ENCODE measurements at regions not wholly inside any gene's neighbourhood (a gene's known extent, or its start where the extent isn't known, plus 50 kb on each side); places are given as distances from the start of the nearest gene placed in this dataset.

DNA sequence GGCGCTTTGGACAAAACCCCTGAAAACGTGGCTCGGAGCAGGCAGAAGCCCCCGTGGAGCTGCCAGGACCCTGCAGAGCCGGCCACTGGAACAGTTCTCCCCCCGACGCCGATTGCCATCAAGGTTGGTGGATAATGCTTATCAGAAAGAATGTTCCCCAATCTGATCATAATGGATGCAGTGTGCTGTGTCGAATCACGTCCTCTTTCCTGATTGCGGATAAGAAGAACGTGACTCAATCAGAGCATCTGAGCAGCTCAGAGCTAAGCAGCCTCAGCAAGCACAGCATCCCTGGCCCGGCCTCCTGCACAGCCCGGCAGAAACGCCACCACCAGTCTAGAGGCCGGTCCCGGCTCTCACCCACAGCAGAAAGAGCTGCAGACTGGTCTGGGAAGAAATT is 488.0 kb downstream of the EIPR1 start:
- Mint-ChIP-seq H3K27me3 (ENCODE audit: insufficient read depth) (no peaks in the 10 kb centered on the region), H3K27ac (no peak overlapping the region), H3K36me3 (ENCODE audit: low read depth) (no peaks in the 10 kb centered on the region), H3K4me3 (no peak overlapping the region), H3K9me3 (no peaks in the 10 kb centered on the region), H3K4me1 (no peaks in the 10 kb centered on the region)
- Histone ChIP-seq H3K27ac (ENCODE audit: low read depth, low read length) (no peak overlapping the region), H3K36me3 (ENCODE audit: control insufficient read depth, insufficient read depth, low read length) (no peaks in the 10 kb centered on the region), H3K4me1 (ENCODE audit: control insufficient read depth, insufficient read depth, low read length) (no peaks in the 10 kb centered on the region), H3K27me3 (ENCODE audit: control insufficient read depth, insufficient read depth, low read length, poor library complexity, severe bottlenecking) (no peaks in the 10 kb centered on the region), H3K9ac (ENCODE audit: extremely low read depth, low read length, poor library complexity, severe bottlenecking) (no peak overlapping the region), H3K9me3 (ENCODE audit: control insufficient read depth, low read length) (no peaks in the 10 kb centered on the region), H3K4me3 (ENCODE audit: low read length) (no peak overlapping the region)
- TF ChIP-seq, protein P1, sequence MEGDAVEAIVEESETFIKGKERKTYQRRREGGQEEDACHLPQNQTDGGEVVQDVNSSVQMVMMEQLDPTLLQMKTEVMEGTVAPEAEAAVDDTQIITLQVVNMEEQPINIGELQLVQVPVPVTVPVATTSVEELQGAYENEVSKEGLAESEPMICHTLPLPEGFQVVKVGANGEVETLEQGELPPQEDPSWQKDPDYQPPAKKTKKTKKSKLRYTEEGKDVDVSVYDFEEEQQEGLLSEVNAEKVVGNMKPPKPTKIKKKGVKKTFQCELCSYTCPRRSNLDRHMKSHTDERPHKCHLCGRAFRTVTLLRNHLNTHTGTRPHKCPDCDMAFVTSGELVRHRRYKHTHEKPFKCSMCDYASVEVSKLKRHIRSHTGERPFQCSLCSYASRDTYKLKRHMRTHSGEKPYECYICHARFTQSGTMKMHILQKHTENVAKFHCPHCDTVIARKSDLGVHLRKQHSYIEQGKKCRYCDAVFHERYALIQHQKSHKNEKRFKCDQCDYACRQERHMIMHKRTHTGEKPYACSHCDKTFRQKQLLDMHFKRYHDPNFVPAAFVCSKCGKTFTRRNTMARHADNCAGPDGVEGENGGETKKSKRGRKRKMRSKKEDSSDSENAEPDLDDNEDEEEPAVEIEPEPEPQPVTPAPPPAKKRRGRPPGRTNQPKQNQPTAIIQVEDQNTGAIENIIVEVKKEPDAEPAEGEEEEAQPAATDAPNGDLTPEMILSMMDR (conservative IDR thresholded peaks at IDR 0.05): no peak
- DNase-seq: peak; percentile 30
- 89 to 94% methylated on average over 17 of the region's 17 CpGs for WGBS, 2 experiments (ENCODE audit: insufficient coverage in 1 of 2, insufficient read length in 1 of 2)

DNA sequence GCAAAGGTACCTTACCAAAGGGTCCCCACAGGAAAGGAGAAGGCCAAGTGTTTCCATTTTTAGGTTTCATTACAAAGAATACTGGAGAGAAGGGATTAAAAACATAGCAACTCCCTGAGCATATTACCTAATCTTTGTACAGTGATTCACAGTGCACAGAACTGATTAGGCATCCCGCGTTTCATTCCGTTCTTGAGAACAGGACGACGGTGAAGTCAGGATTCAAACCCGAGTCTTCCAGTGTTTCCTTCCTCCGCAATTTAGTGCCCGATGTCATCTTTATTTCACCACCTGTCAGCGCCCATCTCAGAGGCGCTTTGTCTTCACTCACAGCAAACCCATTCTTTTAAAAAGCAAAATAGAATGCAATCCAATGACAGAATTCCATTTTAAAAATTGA is 488.5 kb downstream of the EIPR1 start:
- 93 to 98% methylated on average over 10 of the region's 10 CpGs for WGBS, 2 experiments (ENCODE audit: insufficient coverage in 1 of 2, insufficient read length in 1 of 2)
- H3K27ac Mint-ChIP-seq: no peak overlapping the region
- TF ChIP-seq, protein P1 (conservative IDR thresholded peaks at IDR 0.05): no peak

DNA sequence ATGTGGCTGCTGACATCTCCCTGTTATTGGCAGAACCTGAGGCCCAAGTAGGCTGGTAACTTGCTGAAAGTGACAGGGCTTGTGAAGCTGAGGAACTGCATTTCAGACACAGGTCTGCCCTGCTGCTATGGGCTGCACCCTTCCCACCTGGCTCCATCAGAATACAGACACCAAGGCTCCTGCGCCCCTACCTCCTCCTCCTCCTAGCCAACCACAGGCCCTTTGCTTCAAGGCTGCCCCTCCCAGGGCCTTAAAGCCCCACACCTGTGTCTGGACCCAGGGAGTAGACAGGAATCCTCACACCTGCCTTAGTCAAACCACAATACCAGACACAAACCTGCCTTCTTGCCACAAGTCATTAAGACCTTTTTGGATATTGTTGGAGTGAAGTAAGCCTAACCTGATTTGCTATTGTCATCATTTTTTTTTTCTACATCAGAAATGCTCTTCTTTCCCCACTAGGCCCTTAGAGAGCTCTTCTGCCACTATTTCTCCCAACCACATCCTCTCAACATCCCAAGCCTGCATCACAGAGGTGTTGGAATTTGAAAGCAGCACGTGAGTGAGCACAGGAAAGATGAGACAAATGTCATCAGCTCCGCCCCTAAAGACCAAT is 489.7 kb downstream of the EIPR1 start:
- Mint-ChIP-seq H3K4me1 (no peaks in the 10 kb centered on the region), H3K9me3 (peaks cover 10% of the 10 kb centered on the region), H3K4me3 (no peak overlapping the region), H3K27ac (no peak overlapping the region), H3K36me3 (ENCODE audit: low read depth) (no peaks in the 10 kb centered on the region), H3K27me3 (ENCODE audit: insufficient read depth) (no peaks in the 10 kb centered on the region)
- TF ChIP-seq, protein P1 (conservative IDR thresholded peaks at IDR 0.05): no peak
- WGBS, 2 experiments (ENCODE audit: insufficient coverage in 1 of 2, insufficient read length in 1 of 2): 58 to 60% methylated on average over 1 to 3 of the region's 3 CpGs
- Histone ChIP-seq H3K9me3 (ENCODE audit: control insufficient read depth, low read length) (peaks cover 6% of the 10 kb centered on the region), H3K9ac (ENCODE audit: extremely low read depth, low read length, poor library complexity, severe bottlenecking) (no peak overlapping the region), H3K36me3 (ENCODE audit: control insufficient read depth, insufficient read depth, low read length) (no peaks in the 10 kb centered on the region), H3K27ac (ENCODE audit: low read depth, low read length) (no peak overlapping the region), H3K4me1 (ENCODE audit: control insufficient read depth, insufficient read depth, low read length) (no peaks in the 10 kb centered on the region), H3K27me3 (ENCODE audit: control insufficient read depth, insufficient read depth, low read length, poor library complexity, severe bottlenecking) (no peaks in the 10 kb centered on the region), H3K4me3 (ENCODE audit: low read length) (no peak overlapping the region)
- peak; percentile 25 for DNase-seq

More for the DNA sequence above, 488.5 kb downstream of the EIPR1 start:
- H3K9me3 Mint-ChIP-seq: no peaks in the 10 kb centered on the region
- no peak for DNase-seq
- Histone ChIP-seq H3K27ac (ENCODE audit: low read depth, low read length) (no peak overlapping the region), H3K4me3 (ENCODE audit: low read length) (no peak overlapping the region), H3K27me3 (ENCODE audit: control insufficient read depth, insufficient read depth, low read length, poor library complexity, severe bottlenecking) (no peaks in the 10 kb centered on the region), H3K9ac (ENCODE audit: extremely low read depth, low read length, poor library complexity, severe bottlenecking) (no peak overlapping the region), H3K4me1 (ENCODE audit: control insufficient read depth, insufficient read depth, low read length) (no peaks in the 10 kb centered on the region), H3K9me3 (ENCODE audit: control insufficient read depth, low read length) (no peaks in the 10 kb centered on the region), H3K36me3 (ENCODE audit: control insufficient read depth, insufficient read depth, low read length) (no peaks in the 10 kb centered on the region)
- H3K27me3 Mint-ChIP-seq (ENCODE audit: insufficient read depth): no peaks in the 10 kb centered on the region
- H3K36me3 Mint-ChIP-seq (ENCODE audit: low read depth): no peaks in the 10 kb centered on the region
- no peak overlapping the region for H3K4me3 Mint-ChIP-seq
- no peaks in the 10 kb centered on the region for H3K4me1 Mint-ChIP-seq
